ENCODE measurements at regions not wholly inside any gene's neighbourhood (a gene's known extent, or its start where the extent isn't known, plus 50 kb on each side); places are given as distances from the start of the nearest gene placed in this dataset.

- peak; percentile 84 for DNase-seq
Measured at GRCh38 chr12:92210071-92210470, 64.4 kb upstream of the BTG1 start.

GRCh38 chr12:92208613-92209121 is 63.0 kb upstream of the BTG1 start:
- DNase-seq = peak; percentile 90

GRCh38 chr12:92206596-92206995 is 61.0 kb upstream of the BTG1 start:
- no peak for DNase-seq

GRCh38 chr12:92206011-92206410 is 60.4 kb upstream of the BTG1 start:
- no peak for DNase-seq

GRCh38 chr12:92199819-92200576 is 54.4 kb upstream of the BTG1 start:
- DNase-seq = no peak

GRCh38 chr12:92197815-92198214 is 52.2 kb upstream of the BTG1 start:
- no peak for DNase-seq

- no peak for DNase-seq
Measured at GRCh38 chr12:92196368-92196767, 50.7 kb upstream of the BTG1 start.

Data from CD4-positive, alpha-beta T cell treated with Interleukin-4 for 4 hours (primary cell).